K562 (cell line): ENCODE measurements at regions not wholly inside any gene's neighbourhood (a gene's known extent, or its start where the extent isn't known, plus 50 kb on each side); places are given as distances from the start of the nearest gene placed in this dataset.

ENCODE experiments used
- ATAC-seq: fragments of 200-7000 bp; cut with Tn5 transposase; 3 replicates; pipeline ENCODE4 v1.9.1; 2020; ENCODE audit warnings: moderate library complexity
- BruUV-seq: library from RNA; stranded (reverse); fragments of 400-500 nt; replicated peaks from 2 replicates; lab custom pipeline; 2021; lab: Mats Ljungman, UMichigan
- CTCF ChIA-PET: fragments of 300-600 bp; formaldehyde crosslinking; extraction: SDS; loops from one replicate; lab custom pipeline; 2021; ENCODE audit warnings: low intra/inter-chr PET ratio; lab: Yijun Ruan, JAX
- POLR2A ChIA-PET: fragments of 300-600, 350-650 bp; sonication (Branson Sonifier 250); formaldehyde crosslinking; extraction: SDS; loops from one replicate; lab custom pipeline; 2021; ENCODE audit warnings: antibody characterized with exemption, inconsistent platforms; lab: Yijun Ruan, JAX
- DNase-seq, 4 experiments: peaks; one replicate each; pipeline versions ENCODE4 v3.0.0 to v3.0.0-alpha.2; 2011 to 2018; ENCODE audit warnings: low spot score in 3 of 4, mixed read lengths in 3 of 4; ENCODE audit errors: extremely low read depth in 1 of 4
- FAIRE-seq: peaks from 2 replicates; lab custom pipeline; 2011; peaks lifted over from hg19 to GRCh38; lab: Jason Lieb, UNC
- H2AFZ ChIP-seq: 2 replicates; pipeline ENCODE4 v1.6.0; 2011; ENCODE audit warnings: low read depth, low read length, control low read depth, inconsistent platforms
- H3K27ac ChIP-seq: fragments of 200-600 bp; 3 replicates; pipeline ENCODE4 v1.8.0; 2011; ENCODE audit warnings: low read depth, mild to moderate bottlenecking, control low read depth, inconsistent platforms, low read length, moderate library complexity, mixed read lengths; ENCODE audit errors: extremely low read depth
- H3K27me3 ChIP-seq, 2 experiments: fragments of 300-600 bp in 1 of 2; 2 replicates in 1 of 2; 3 replicates in 1 of 2; pipeline versions ENCODE4 v1.6.0 to v1.8.0; 2011; ENCODE audit warnings: inconsistent platforms in 2 of 2, low read length in 2 of 2, mild to moderate bottlenecking in 1 of 2, mixed read lengths in 1 of 2, moderate library complexity in 1 of 2; ENCODE audit not compliant: control insufficient read depth in 2 of 2, insufficient read depth in 2 of 2
- H3K36me3 ChIP-seq: fragments of 300-600 bp; 3 replicates; pipeline ENCODE4 v1.8.0; 2011; ENCODE audit warnings: mild to moderate bottlenecking, low read length, inconsistent platforms; ENCODE audit not compliant: control insufficient read depth, insufficient read depth
- H3K4me1 ChIP-seq, 2 experiments: fragments of 200-600 bp in 1 of 2; replicated peaks in 1 of 2; 2 replicates in 1 of 2; 3 replicates in 1 of 2; pipeline versions ENCODE4 v1.5.1 to v1.8.0; 2011; ENCODE audit warnings: inconsistent platforms in 2 of 2, low read length in 2 of 2, mild to moderate bottlenecking in 1 of 2, mixed read lengths in 1 of 2, moderate library complexity in 1 of 2; ENCODE audit not compliant: control insufficient read depth in 2 of 2, insufficient read depth in 2 of 2
- H3K4me2 ChIP-seq: 2 replicates; pipeline ENCODE4 v1.6.1; 2011; ENCODE audit warnings: low read length, control low read depth, inconsistent platforms, mixed read lengths; ENCODE audit not compliant: insufficient read depth
- H3K4me3 ChIP-seq: fragments of 200-600 bp; sonication (generic), shearing (Covaris generic); 2 replicates; pipeline ENCODE4 v1.5.1; 2016; ENCODE audit warnings: control low read depth, inconsistent platforms
- H3K79me2 ChIP-seq: fragments of 200-600 bp; 3 replicates; pipeline ENCODE4 v1.8.0; 2011; ENCODE audit warnings: low read length, inconsistent platforms; ENCODE audit not compliant: control insufficient read depth, insufficient read depth
- H3K9ac ChIP-seq, 2 experiments: 2 replicates each; pipeline versions ENCODE4 v1.6.0 to v1.6.1; 2011; ENCODE audit warnings: low read depth in 2 of 2, low read length in 2 of 2, control low read depth in 1 of 2, inconsistent platforms in 1 of 2, mild to moderate bottlenecking in 1 of 2, mixed read lengths in 1 of 2; ENCODE audit not compliant: insufficient read depth in 1 of 2
- H3K9me1 ChIP-seq: one replicate; pipeline ENCODE4 v1.6.0; 2011; ENCODE audit warnings: inconsistent platforms, mild to moderate bottlenecking, low read length, moderate library complexity; ENCODE audit not compliant: control insufficient read depth, insufficient read depth
- H3K9me3 ChIP-seq: replicated peaks from 2 replicates; pipeline ENCODE4 v1.5.1; 2011; ENCODE audit warnings: low read depth, low read length, inconsistent platforms; ENCODE audit not compliant: control insufficient read depth, insufficient read depth
- H4K20me1 ChIP-seq: replicated peaks from 2 replicates; pipeline ENCODE4 v1.6.1; 2011; ENCODE audit warnings: low read length, inconsistent platforms, mixed read lengths; ENCODE audit not compliant: control insufficient read depth, insufficient read depth
- MEF2D ChIP-seq: conservative IDR thresholded peaks from 2 replicates; pipeline ENCODE4 v1.6.1; 2016; ENCODE audit warnings: low read depth, missing genetic modification characterization, missing compliant biosample characterization
- NR2C2 ChIP-seq, 2 experiments: fragments of 200-800 bp in 1 of 2; sonication (Bioruptor generic) in 1 of 2; sonication (generic) in 1 of 2; formaldehyde crosslinking in 1 of 2; IDR thresholded peaks; 2 replicates each; pipeline versions ENCODE4 v1.6.1 to v1.8.0; 2016 to 2022; ENCODE audit warnings: mild to moderate bottlenecking in 1 of 2, missing compliant biosample characterization in 1 of 2, missing genetic modification characterization in 1 of 2, missing genetic modification reagents in 1 of 2
- NR2F6 ChIP-seq: fragments of 450-650 bp; formaldehyde crosslinking; IDR thresholded peaks from 2 replicates; pipeline ENCODE4 v1.4.0; 2020; ENCODE audit warnings: mild to moderate bottlenecking
- RBM14 ChIP-seq: fragments of 200-400 bp; formaldehyde crosslinking; IDR thresholded peaks from 2 replicates; pipeline ENCODE4 v1.6.1; 2018; ENCODE audit warnings: low read depth, mild to moderate bottlenecking, low read length, moderate library complexity, borderline replicate concordance; ENCODE audit not compliant: insufficient read depth
- SMARCE1 ChIP-seq: fragments of 450-650 bp; IDR thresholded peaks from 2 replicates; pipeline ENCODE4 v1.7.1; 2016; ENCODE audit warnings: mild to moderate bottlenecking
- TCF15 ChIP-seq: fragments of 250-450 bp; sonication (Bioruptor Pico); IDR thresholded peaks from 2 replicates; pipeline ENCODE4 v1.8.0; 2022; ENCODE audit warnings: moderate library complexity, mild to moderate bottlenecking, inconsistent platforms
- ZNF766 ChIP-seq: fragments of 200-800 bp; sonication (Bioruptor generic); conservative IDR thresholded peaks from 2 replicates; pipeline ENCODE4 v1.6.1; 2016; ENCODE audit warnings: missing genetic modification characterization, missing compliant biosample characterization
- WGBS: fragments of 100-300 bp; shearing (Covaris generic); methylation state at CpG from one replicate; pipeline ENCODE4 v1.1.6; 2016; ENCODE audit warnings: low coverage, mixed read lengths; ENCODE audit not compliant: insufficient coverage; ENCODE audit errors: missing lambda C conversion rate; 5-methylcytosine and 5-hydroxymethylcytosine counted together
- in situ Hi-C: fragments of 300-500 bp; cut with MboI; formaldehyde crosslinking; loops from 4 replicates; pipeline ENCODE4 v1.15.0; 2018; ENCODE audit warnings: inconsistent platforms, mixed read lengths
- intact Hi-C: fragments of 100-400 bp; cut with micrococcal nuclease; formaldehyde crosslinking; loops from 2 replicates; pipeline ENCODE4 v1.14.2; 2022
- TF ChIP-seq, protein P1 (sequence below): fragments of 450-650 bp; IDR thresholded peaks from 2 replicates; pipeline ENCODE4 v1.6.1; 2016; ENCODE audit warnings: mild to moderate bottlenecking, moderate library complexity

DNA sequence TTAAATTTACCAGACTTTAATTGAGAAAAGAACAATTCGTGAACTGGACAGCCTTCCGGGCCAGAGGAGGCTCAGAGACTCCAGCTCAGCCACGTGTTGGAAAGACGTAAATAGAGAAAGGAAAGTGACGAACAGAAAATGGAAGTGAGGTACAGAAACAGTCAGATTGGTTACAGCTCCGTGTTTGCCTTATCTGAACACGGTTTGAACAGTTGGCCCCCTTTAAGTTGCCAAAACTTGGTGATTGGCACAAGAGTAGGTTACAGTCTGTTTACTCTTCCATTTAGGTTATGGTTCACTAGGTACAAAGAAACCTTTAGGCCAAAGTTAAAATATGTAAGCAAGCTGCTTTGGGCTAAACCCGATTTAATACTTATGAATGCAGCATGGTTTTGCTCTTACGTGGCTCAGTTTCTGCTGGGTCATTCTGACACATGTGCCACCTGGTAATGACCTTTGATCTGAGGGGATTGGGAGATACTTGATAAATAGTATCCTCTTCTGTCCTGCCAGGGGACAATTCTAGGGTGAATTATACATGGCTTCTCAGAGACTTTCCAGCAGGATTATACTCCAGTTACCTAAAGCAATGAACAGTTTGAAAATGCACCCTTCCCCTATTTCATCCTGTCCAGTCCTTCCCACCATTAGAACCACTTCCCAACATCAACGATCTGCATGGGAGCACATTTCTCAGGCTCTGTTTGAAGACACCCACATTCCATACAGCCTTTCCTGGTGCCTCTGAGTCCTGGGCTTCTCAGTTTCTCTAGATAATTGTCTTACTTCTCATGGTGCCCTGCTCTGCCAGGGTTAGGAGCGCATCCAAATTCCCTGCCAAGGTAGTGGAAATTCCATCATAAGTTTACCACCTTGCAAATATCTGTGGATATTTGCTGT is 65.1 kb upstream of the TGIF1 start:
- BruUV-seq, result no TSS peak
- H3K4me3 ChIP-seq, result no peak overlapping the region
- H3K79me2 ChIP-seq, result no peaks in the 10 kb centered on the region
- no peaks in the 10 kb centered on the region for H4K20me1 ChIP-seq
- peaks cover 0 to 10% of the 10 kb centered on the region in 2 experiments; a peak in 3 of 5 replicates for H3K4me1 ChIP-seq
- ChIA-PET POLR2A (interaction anchor here (0.9 to 2.5 kb wide), 6 partner anchors 9 to 56 kb away, joined by 3 to 9 read pairs (median 4); no protein-coding TSS in a partner anchor), CTCF (no interaction called here)
- H3K27ac ChIP-seq, result no peak overlapping the region; the same call in 2 of the 3 replicates
- WGBS, result 36% methylated on average over 11 of the region's 11 CpGs
- no peak for FAIRE-seq
- no peaks in the 10 kb centered on the region for H3K36me3 ChIP-seq
- in situ Hi-C loops, result no loop called here
- H3K9me3 ChIP-seq, result no peaks in the 10 kb centered on the region
- no peaks in the 10 kb centered on the region for H3K9me1 ChIP-seq
- peak overlapping the region; percentile 83 for H2AFZ ChIP-seq
- H3K27me3 ChIP-seq, result no peaks in the 10 kb centered on the region
- H3K4me2 ChIP-seq, result peak overlapping the region; percentile 20; the same call in 1 of the 2 replicates
- ATAC-seq, result peak; percentile 30
- intact Hi-C loops, result no loop called here
- no peak for DNase-seq
- no peak overlapping the region; a peak in 1 of 4 replicates for H3K9ac ChIP-seq
- TF ChIP-seq RBM14, result no peak
- no peak for TF ChIP-seq NR2F6 (CRISPR knock-in tag)
- TF ChIP-seq, protein P1, sequence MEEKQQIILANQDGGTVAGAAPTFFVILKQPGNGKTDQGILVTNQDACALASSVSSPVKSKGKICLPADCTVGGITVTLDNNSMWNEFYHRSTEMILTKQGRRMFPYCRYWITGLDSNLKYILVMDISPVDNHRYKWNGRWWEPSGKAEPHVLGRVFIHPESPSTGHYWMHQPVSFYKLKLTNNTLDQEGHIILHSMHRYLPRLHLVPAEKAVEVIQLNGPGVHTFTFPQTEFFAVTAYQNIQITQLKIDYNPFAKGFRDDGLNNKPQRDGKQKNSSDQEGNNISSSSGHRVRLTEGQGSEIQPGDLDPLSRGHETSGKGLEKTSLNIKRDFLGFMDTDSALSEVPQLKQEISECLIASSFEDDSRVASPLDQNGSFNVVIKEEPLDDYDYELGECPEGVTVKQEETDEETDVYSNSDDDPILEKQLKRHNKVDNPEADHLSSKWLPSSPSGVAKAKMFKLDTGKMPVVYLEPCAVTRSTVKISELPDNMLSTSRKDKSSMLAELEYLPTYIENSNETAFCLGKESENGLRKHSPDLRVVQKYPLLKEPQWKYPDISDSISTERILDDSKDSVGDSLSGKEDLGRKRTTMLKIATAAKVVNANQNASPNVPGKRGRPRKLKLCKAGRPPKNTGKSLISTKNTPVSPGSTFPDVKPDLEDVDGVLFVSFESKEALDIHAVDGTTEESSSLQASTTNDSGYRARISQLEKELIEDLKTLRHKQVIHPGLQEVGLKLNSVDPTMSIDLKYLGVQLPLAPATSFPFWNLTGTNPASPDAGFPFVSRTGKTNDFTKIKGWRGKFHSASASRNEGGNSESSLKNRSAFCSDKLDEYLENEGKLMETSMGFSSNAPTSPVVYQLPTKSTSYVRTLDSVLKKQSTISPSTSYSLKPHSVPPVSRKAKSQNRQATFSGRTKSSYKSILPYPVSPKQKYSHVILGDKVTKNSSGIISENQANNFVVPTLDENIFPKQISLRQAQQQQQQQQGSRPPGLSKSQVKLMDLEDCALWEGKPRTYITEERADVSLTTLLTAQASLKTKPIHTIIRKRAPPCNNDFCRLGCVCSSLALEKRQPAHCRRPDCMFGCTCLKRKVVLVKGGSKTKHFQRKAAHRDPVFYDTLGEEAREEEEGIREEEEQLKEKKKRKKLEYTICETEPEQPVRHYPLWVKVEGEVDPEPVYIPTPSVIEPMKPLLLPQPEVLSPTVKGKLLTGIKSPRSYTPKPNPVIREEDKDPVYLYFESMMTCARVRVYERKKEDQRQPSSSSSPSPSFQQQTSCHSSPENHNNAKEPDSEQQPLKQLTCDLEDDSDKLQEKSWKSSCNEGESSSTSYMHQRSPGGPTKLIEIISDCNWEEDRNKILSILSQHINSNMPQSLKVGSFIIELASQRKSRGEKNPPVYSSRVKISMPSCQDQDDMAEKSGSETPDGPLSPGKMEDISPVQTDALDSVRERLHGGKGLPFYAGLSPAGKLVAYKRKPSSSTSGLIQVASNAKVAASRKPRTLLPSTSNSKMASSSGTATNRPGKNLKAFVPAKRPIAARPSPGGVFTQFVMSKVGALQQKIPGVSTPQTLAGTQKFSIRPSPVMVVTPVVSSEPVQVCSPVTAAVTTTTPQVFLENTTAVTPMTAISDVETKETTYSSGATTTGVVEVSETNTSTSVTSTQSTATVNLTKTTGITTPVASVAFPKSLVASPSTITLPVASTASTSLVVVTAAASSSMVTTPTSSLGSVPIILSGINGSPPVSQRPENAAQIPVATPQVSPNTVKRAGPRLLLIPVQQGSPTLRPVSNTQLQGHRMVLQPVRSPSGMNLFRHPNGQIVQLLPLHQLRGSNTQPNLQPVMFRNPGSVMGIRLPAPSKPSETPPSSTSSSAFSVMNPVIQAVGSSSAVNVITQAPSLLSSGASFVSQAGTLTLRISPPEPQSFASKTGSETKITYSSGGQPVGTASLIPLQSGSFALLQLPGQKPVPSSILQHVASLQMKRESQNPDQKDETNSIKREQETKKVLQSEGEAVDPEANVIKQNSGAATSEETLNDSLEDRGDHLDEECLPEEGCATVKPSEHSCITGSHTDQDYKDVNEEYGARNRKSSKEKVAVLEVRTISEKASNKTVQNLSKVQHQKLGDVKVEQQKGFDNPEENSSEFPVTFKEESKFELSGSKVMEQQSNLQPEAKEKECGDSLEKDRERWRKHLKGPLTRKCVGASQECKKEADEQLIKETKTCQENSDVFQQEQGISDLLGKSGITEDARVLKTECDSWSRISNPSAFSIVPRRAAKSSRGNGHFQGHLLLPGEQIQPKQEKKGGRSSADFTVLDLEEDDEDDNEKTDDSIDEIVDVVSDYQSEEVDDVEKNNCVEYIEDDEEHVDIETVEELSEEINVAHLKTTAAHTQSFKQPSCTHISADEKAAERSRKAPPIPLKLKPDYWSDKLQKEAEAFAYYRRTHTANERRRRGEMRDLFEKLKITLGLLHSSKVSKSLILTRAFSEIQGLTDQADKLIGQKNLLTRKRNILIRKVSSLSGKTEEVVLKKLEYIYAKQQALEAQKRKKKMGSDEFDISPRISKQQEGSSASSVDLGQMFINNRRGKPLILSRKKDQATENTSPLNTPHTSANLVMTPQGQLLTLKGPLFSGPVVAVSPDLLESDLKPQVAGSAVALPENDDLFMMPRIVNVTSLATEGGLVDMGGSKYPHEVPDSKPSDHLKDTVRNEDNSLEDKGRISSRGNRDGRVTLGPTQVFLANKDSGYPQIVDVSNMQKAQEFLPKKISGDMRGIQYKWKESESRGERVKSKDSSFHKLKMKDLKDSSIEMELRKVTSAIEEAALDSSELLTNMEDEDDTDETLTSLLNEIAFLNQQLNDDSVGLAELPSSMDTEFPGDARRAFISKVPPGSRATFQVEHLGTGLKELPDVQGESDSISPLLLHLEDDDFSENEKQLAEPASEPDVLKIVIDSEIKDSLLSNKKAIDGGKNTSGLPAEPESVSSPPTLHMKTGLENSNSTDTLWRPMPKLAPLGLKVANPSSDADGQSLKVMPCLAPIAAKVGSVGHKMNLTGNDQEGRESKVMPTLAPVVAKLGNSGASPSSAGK, result 0 out of 2 replicates have a peak, but pooled peaks have one; percentile 41
- TF ChIP-seq NR2C2 (CRISPR knock-in tag; IDR thresholded peaks at IDR 0.05), result no peak
- TF ChIP-seq NR2C2 (tag; IDR thresholded peaks at IDR 0.05), result peak; percentile 48; the same call in 1 of the 2 replicates
- 0 out of 2 replicates have a peak, but pooled peaks have one; percentile 26 for TF ChIP-seq ZNF766 (CRISPR knock-in tag)
- 0 out of 2 replicates have a peak, but pooled peaks have one; percentile 37 for TF ChIP-seq MEF2D (tag)
- TF ChIP-seq TCF15, result no peak
- 0 out of 2 replicates have a peak, but pooled peaks have one; percentile 33 for TF ChIP-seq SMARCE1
